Chondrocyte (in vitro differentiated cells): ENCODE measurements at regions not wholly inside any gene's neighbourhood (a gene's known extent, or its start where the extent isn't known, plus 50 kb on each side); places are given as distances from the start of the nearest gene placed in this dataset.

Experiments used
- DNase-seq: peaks from one replicate; pipeline ENCODE4 v3.0.0; 2021; ENCODE audit warnings: mixed read lengths, low spot score
- H3K27ac Mint-ChIP-seq: one replicate; pipeline ENCODE4 v1.8.0; 2021; ENCODE audit warnings: mild to moderate bottlenecking, moderate library complexity, mixed read lengths; ENCODE audit not compliant: unreplicated experiment
- H3K27me3 Mint-ChIP-seq: 2 replicates; pipeline ENCODE4 v1.8.0; 2021; ENCODE audit warnings: low read depth, mixed read lengths
- H3K36me3 Mint-ChIP-seq: 2 replicates; pipeline ENCODE4 v1.8.0; 2021; ENCODE audit warnings: low read depth, mixed read lengths
- H3K4me1 Mint-ChIP-seq: 2 replicates; pipeline ENCODE4 v1.8.0; 2021; ENCODE audit warnings: low read depth, mild to moderate bottlenecking, mixed read lengths
- H3K4me3 Mint-ChIP-seq: one replicate; pipeline ENCODE4 v1.8.0; 2021; ENCODE audit warnings: mild to moderate bottlenecking, moderate library complexity, mixed read lengths; ENCODE audit not compliant: unreplicated experiment
- H3K9me3 Mint-ChIP-seq: 2 replicates; pipeline ENCODE4 v1.8.0; 2021; ENCODE audit warnings: low read depth, mixed read lengths
- CTCF ChIP-seq: fragments of 200-600 bp; sonication (generic); IDR thresholded peaks from 2 replicates; pipeline ENCODE4 v1.5.0; 2021; ENCODE audit warnings: antibody characterized with exemption, mild to moderate bottlenecking, moderate library complexity

DNA sequence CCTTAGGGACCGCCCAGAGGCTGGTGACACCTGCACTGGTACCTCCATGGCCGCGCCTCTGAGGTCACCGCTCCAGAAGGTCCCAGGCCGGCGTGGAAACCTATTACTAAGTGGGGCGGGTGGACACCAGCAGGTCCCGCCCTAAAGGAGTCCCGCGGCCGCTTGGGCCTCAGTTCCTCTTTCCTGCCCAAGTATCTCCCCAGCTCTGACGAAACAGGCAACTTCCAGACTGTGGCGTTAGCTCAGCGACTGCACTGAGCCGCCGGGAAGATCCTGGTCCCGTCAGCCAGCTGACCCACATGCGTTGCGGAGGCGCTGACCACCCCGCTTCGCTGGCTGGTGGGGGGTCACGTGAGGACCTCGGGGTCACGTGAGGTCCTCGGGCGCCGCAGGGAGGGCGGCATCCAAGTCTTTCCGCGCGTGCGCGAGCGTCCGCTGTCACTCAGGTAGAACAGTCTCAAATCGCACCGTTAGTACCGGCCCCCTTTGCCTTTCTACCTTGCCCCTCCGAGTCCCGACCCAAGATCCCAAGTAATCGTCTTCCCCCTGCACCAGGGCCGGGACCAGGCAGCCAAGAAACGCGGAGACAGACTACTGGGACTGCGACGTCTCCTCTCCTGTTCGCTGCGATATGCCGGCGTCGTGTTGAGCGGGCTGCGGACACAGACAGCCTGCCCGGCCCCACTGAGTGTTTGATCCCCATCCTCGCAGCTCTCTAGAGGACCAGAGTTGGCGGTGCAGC, 53.7 kb upstream of the KDM4C start:
- DNase-seq: no peak
- Mint-ChIP-seq H3K36me3 (peaks cover 1% of the 10 kb centered on the region), H3K27ac (peak overlapping the region; percentile 77), H3K4me1 (peaks cover 5% of the 10 kb centered on the region), H3K27me3 (no peaks in the 10 kb centered on the region), H3K9me3 (peaks cover 3% of the 10 kb centered on the region), H3K4me3 (peak overlapping the region; percentile 88)
- no peak for TF ChIP-seq CTCF

DNA sequence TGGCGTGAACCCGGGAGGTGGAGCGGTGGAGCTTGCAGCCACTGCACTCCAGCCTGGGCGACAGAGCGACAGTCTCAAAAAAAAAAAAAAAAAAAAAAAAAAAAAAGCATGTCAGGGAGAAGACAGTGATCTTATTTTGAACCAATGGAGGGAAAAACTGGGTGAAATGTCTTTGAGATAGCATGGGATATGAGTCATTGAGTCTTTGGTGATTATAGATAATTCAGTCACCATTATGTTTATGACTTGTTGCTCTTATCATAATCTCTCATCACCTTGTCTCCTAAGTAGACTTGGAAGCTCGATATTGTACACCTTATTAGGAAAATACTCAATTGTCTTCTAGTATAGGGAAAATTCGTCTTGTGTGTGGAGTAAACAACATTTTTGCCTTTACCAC, 55.1 kb upstream of the KDM4C start:
- Mint-ChIP-seq H3K27ac (no peak overlapping the region), H3K36me3 (no peaks in the 10 kb centered on the region), H3K27me3 (no peaks in the 10 kb centered on the region), H3K4me1 (peaks cover 5% of the 10 kb centered on the region), H3K9me3 (no peaks in the 10 kb centered on the region), H3K4me3 (no peak overlapping the region)
- DNase-seq: no peak
- TF ChIP-seq CTCF: no peak

DNA sequence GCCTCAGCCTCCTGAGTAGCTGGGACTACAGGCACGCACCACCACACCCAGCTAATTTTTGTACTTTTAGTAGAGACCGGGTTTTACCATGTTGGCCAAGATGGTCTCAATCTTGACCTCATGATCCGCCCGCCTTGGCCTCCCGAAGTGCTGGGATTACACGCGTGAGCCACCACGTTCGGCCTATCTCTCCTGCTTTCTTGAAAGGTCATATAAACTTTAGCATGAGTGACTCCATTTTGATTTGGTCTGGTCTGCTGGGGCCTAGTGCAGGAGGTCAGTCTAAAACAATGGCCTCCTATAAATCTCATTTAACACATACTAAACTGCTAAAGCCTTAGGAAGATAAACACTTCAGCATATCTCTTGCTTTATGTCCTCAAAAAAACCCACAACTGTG, 50.6 kb upstream of the GLDC start:
- no peak overlapping the region for H3K27ac Mint-ChIP-seq

DNA sequence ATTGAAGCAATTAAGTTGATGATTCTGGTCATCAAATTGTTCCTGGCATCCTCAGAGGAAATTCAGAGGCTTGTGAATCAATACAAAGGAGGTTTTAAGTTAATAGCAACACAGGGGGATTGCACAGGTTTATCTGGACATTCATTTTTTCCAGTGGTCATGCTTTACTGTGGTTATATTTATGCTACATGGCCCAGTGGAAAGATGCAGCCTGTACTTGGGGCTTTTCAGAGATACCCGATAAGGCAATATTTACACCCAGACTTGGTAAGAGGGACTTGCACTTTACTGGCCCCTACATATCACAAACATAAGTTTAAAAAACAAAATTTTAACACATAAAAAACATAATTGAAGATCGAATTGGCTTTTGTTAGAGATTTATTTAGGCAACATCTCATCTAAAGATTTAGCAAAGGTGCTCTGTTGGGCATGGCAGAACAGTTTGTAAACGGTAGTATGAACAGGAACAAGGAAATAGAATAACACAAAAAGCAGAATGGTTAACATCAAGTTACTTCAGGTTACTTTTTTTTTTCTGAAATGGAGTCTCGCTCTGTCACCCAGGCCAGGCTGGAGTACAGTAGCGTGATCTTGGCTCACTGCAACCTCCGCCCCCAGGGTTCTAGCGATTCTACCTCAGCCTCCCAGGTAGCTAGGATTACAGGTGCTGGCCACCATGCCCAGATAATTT, 49.7 kb upstream of the GLDC start:
- no peak for TF ChIP-seq CTCF

More for the DNA sequence above, 50.6 kb upstream of the GLDC start:
- Mint-ChIP-seq H3K27me3 (no peaks in the 10 kb centered on the region), H3K4me1 (no peaks in the 10 kb centered on the region), H3K4me3 (no peak overlapping the region), H3K9me3 (no peaks in the 10 kb centered on the region), H3K36me3 (peaks cover 2% of the 10 kb centered on the region)
- DNase-seq: no peak
- TF ChIP-seq CTCF: no peak

More for the DNA sequence above, 49.7 kb upstream of the GLDC start:
- no peaks in the 10 kb centered on the region for H3K9me3 Mint-ChIP-seq
- H3K27me3 Mint-ChIP-seq: no peaks in the 10 kb centered on the region
- H3K4me1 Mint-ChIP-seq: no peaks in the 10 kb centered on the region
- H3K36me3 Mint-ChIP-seq: peaks cover 2% of the 10 kb centered on the region
- no peak overlapping the region for H3K4me3 Mint-ChIP-seq
- no peak overlapping the region for H3K27ac Mint-ChIP-seq
- no peak for DNase-seq
